HL-60 (cell line): ENCODE measurements at regions not wholly inside any gene's neighbourhood (a gene's known extent, or its start where the extent isn't known, plus 50 kb on each side); places are given as distances from the start of the nearest gene placed in this dataset.

Experiments
- DNase-seq, 2 experiments: peaks; one replicate each; pipeline ENCODE4 v3.0.0-alpha.2; 2010 to 2020; ENCODE audit warnings: low read depth in 1 of 2, low spot score in 1 of 2
- H3K27ac ChIP-seq: fragments of 250-450 bp; sonication (Bioruptor Pico); replicated peaks from 2 replicates; pipeline ENCODE4 v1.5.1; 2020; ENCODE audit warnings: mild to moderate bottlenecking, moderate library complexity
- H3K27me3 ChIP-seq: fragments of 250-450 bp; sonication (Bioruptor Pico); 2 replicates; pipeline ENCODE4 v1.5.1; 2021; ENCODE audit warnings: mild to moderate bottlenecking, moderate library complexity; ENCODE audit not compliant: insufficient read depth, poor library complexity, severe bottlenecking
- H3K4me3 ChIP-seq: replicated peaks from 2 replicates; pipeline ENCODE4 v1.5.1; 2011; ENCODE audit warnings: mild to moderate bottlenecking, control low read depth, low read length; ENCODE audit not compliant: insufficient read depth
- CTCF ChIP-seq: IDR thresholded peaks from one replicate; pipeline ENCODE4 v1.5.1; 2011; ENCODE audit warnings: low read length, control low read depth, inconsistent platforms; ENCODE audit not compliant: insufficient read depth
- GABPA ChIP-seq: IDR thresholded peaks from 2 replicates; pipeline ENCODE4 v1.6.1; 2012; ENCODE audit warnings: low read depth
- POLR2AphosphoS5 ChIP-seq: IDR thresholded peaks from 2 replicates; pipeline ENCODE4 v1.6.1; 2012; ENCODE audit warnings: low read depth
- REST ChIP-seq: IDR thresholded peaks from 2 replicates; pipeline ENCODE4 v1.6.1; 2012; ENCODE audit warnings: low read depth; ENCODE audit not compliant: insufficient replicate concordance
- SPI1 ChIP-seq: IDR thresholded peaks from 2 replicates; pipeline ENCODE4 v1.6.1; 2012; ENCODE audit warnings: low read depth, mild to moderate bottlenecking, borderline replicate concordance

- TF ChIP-seq POLR2AphosphoS5 (no peak), SPI1 (no peak), GABPA (no peak)
- no peak for DNase-seq
- Histone ChIP-seq H3K4me3 (no peak overlapping the region), H3K27me3 (no peaks in the 10 kb centered on the region), H3K27ac (no peak overlapping the region)
These were observed 714.9 kb upstream of the MDGA2 start for GRCh38 chr14:48390346-48390745.

- TF ChIP-seq POLR2AphosphoS5 (no peak), REST (no peak), CTCF (no peak), GABPA (no peak), SPI1 (no peak)
- DNase-seq, result no peak
- no peak overlapping the region for H3K27ac ChIP-seq
- no peaks in the 10 kb centered on the region for H3K27me3 ChIP-seq
- H3K4me3 ChIP-seq, result no peak overlapping the region
These were observed 709.4 kb upstream of the MDGA2 start for GRCh38 chr14:48384821-48385220.

- Histone ChIP-seq H3K4me3 (no peak overlapping the region), H3K27me3 (no peaks in the 10 kb centered on the region), H3K27ac (no peak overlapping the region)
- DNase-seq, result no peak
- TF ChIP-seq CTCF, result no peak
- no peak for TF ChIP-seq GABPA
- no peak for TF ChIP-seq REST
- no peak for TF ChIP-seq SPI1
These were observed 707.6 kb upstream of the MDGA2 start for GRCh38 chr14:48382961-48383360.

- TF ChIP-seq SPI1 (no peak), GABPA (no peak), REST (no peak), CTCF (no peak), POLR2AphosphoS5 (no peak)
- DNase-seq, result no peak
- H3K27ac ChIP-seq, result no peak overlapping the region
- H3K27me3 ChIP-seq, result no peaks in the 10 kb centered on the region
- H3K4me3 ChIP-seq, result no peak overlapping the region
These were observed 703.1 kb upstream of the MDGA2 start for GRCh38 chr14:48378541-48378940.
